ENCODE measurements at regions not wholly inside any gene's neighbourhood (a gene's known extent, or its start where the extent isn't known, plus 50 kb on each side); places are given as distances from the start of the nearest gene placed in this dataset.

DNA sequence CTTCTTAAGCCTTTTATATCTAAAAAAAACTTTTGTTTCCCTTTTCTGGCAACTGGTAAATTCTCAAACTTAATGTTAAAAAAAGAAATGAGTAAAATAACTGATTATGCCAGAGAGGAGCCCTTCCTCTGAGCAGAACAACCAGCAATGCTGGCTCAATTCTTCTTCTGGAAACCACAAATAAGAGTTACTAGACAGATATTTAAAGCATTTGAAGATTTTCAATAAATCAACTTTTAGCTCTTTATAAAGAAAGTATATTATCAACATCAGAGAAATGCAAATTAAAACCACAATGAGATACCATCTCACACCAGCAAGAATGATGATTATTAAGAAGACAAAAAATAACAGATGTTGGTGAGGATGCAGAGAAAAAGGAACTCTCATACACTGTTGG lies 61.1 kb upstream of the TCF21 start:
- Mint-ChIP-seq H3K27me3 (ENCODE audit: low read depth) (peaks cover 4% of the 10 kb centered on the region), H3K36me3 (ENCODE audit: low read depth) (no peaks in the 10 kb centered on the region), H3K4me1 (ENCODE audit: low read depth) (no peaks in the 10 kb centered on the region), H3K27ac (ENCODE audit: unreplicated experiment) (no peak overlapping the region), H3K9me3 (ENCODE audit: low read depth) (peaks cover 7% of the 10 kb centered on the region), H3K4me3 (ENCODE audit: unreplicated experiment) (no peak overlapping the region)
- no peak for DNase-seq (ENCODE audit: low spot score)
- TF ChIP-seq, protein P1, sequence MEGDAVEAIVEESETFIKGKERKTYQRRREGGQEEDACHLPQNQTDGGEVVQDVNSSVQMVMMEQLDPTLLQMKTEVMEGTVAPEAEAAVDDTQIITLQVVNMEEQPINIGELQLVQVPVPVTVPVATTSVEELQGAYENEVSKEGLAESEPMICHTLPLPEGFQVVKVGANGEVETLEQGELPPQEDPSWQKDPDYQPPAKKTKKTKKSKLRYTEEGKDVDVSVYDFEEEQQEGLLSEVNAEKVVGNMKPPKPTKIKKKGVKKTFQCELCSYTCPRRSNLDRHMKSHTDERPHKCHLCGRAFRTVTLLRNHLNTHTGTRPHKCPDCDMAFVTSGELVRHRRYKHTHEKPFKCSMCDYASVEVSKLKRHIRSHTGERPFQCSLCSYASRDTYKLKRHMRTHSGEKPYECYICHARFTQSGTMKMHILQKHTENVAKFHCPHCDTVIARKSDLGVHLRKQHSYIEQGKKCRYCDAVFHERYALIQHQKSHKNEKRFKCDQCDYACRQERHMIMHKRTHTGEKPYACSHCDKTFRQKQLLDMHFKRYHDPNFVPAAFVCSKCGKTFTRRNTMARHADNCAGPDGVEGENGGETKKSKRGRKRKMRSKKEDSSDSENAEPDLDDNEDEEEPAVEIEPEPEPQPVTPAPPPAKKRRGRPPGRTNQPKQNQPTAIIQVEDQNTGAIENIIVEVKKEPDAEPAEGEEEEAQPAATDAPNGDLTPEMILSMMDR (IDR thresholded peaks at IDR 0.05): no peak

DNA sequence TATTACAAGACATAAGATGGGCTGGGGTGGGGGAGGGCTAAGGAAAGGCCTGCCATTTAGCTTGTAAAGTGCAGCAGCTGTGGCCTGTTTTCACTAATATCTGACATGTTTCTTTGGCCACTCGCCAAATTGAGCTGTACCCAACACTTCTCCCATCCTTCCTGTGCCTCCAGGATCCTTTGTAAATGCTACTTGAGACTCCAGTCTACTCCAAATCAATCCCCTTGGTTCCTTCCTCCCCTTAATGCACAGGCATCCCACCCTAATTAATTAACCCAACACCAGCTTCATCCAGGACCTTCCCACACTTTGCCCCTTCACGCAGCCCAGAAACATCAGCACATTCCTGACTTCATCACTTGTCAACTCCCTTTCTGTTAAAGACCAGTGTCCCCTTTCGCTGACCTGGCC lies 55.0 kb upstream of the TCF21 start:
- H3K27me3 Mint-ChIP-seq (ENCODE audit: low read depth): peaks cover 11% of the 10 kb centered on the region
- no peaks in the 10 kb centered on the region for H3K9me3 Mint-ChIP-seq (ENCODE audit: low read depth)
- DNase-seq (ENCODE audit: low spot score): no peak
- H3K4me3 Mint-ChIP-seq (ENCODE audit: unreplicated experiment): no peak overlapping the region
- TF ChIP-seq, protein P1 (IDR thresholded peaks at IDR 0.05): no peak
- no peak overlapping the region for H3K27ac Mint-ChIP-seq (ENCODE audit: unreplicated experiment)
- H3K4me1 Mint-ChIP-seq (ENCODE audit: low read depth): peaks cover 13% of the 10 kb centered on the region
- H3K36me3 Mint-ChIP-seq (ENCODE audit: low read depth): no peaks in the 10 kb centered on the region

DNA sequence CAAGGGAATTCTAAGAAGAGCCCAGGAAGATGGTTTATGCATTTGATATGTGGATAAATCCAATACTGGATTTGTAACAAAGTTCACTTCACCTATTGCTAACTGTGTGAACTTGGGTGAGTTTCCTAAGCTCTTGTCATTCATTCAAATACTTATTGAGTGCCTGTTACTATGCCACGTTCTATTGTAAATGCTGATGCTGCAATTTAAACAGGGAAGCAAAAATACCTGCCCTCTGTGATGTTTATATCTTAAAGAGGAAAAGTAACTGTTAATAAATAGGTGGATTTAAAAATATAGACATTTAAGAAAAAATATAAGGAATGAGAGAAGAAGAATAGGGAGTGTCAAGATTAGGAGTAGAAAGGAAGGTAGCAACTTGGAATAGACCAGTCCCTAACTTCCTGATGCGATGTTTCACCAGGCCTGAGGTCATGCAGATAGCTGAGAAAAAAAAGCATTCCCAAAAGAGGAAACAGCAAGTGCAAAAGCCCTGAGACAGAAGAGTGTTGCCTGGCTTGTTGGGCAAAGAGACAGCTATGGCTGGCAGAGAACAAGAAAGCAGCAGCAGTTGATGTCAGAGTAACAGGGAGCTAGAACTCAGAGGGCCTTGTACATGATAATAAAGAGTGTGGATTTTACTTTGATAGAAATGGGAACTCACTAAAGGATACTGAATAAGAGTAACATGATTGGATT lies 54.3 kb upstream of the TCF21 start:
- H3K27me3 Mint-ChIP-seq (ENCODE audit: low read depth): peaks cover 16% of the 10 kb centered on the region
- H3K4me1 Mint-ChIP-seq (ENCODE audit: low read depth): peaks cover 13% of the 10 kb centered on the region
- H3K27ac Mint-ChIP-seq (ENCODE audit: unreplicated experiment): no peak overlapping the region

DNA sequence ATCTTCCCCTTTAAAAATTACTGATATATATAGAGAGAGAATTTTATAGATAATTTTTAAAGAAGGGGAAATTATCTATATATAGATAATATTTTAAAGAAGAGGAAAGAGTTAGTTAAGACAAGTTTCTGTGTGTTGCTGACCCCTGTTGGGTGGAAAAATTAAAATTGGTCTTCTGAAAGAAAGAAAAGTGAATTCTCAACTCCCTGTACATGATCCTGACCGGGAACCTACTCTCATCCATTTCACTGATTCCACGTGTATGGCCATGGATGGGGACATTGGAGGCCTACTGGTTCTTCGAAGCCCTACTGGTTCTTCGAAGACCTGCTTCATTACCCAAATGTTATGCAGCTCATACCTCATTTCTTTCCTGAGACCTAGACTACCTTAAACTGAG lies 53.0 kb upstream of the TCF21 start:
- H3K4me3 Mint-ChIP-seq (ENCODE audit: unreplicated experiment): no peak overlapping the region
- H3K36me3 Mint-ChIP-seq (ENCODE audit: low read depth): no peaks in the 10 kb centered on the region
- TF ChIP-seq, protein P1 (IDR thresholded peaks at IDR 0.05): peak; percentile 75
- H3K9me3 Mint-ChIP-seq (ENCODE audit: low read depth): no peaks in the 10 kb centered on the region
- peaks cover 13% of the 10 kb centered on the region for H3K4me1 Mint-ChIP-seq (ENCODE audit: low read depth)
- H3K27ac Mint-ChIP-seq (ENCODE audit: unreplicated experiment): no peak overlapping the region
- DNase-seq (ENCODE audit: low spot score): no peak
- peaks cover 20% of the 10 kb centered on the region for H3K27me3 Mint-ChIP-seq (ENCODE audit: low read depth)

More for the DNA sequence above, 54.3 kb upstream of the TCF21 start:
- H3K36me3 Mint-ChIP-seq (ENCODE audit: low read depth): no peaks in the 10 kb centered on the region
- DNase-seq (ENCODE audit: low spot score): no peak
- no peak overlapping the region for H3K4me3 Mint-ChIP-seq (ENCODE audit: unreplicated experiment)
- no peaks in the 10 kb centered on the region for H3K9me3 Mint-ChIP-seq (ENCODE audit: low read depth)
- TF ChIP-seq, protein P1 (IDR thresholded peaks at IDR 0.05): no peak

DNA sequence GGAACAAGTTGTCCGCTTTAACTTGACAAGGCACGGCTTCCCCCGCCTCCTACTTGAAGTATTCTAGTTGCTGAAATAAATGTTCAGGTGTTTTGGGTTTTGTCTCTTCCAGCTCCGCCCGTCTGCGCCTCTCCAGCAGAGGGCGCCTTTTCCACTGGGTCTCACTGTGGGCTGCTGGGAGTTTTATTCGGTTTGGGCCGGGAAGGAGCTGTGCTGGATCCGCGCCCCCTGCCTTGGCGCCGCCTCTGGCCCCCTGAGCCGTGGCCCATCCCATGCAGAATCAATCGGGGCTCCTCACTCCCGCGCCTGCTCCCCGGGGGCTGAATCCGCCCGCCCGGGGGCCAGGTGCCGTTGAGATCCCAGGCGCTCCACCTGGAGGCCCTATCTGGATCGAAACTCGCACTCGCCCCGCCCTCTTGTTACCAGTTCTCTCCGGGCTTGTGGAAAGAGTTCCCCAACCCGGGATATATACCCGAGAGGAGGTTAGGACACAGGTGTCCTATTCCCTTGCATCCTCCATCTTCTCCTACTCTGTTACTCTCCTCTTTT lies 51.0 kb upstream of the TCF21 start:
- H3K36me3 Mint-ChIP-seq (ENCODE audit: low read depth): no peaks in the 10 kb centered on the region
- H3K4me1 Mint-ChIP-seq (ENCODE audit: low read depth): peaks cover 21% of the 10 kb centered on the region
- no peaks in the 10 kb centered on the region for H3K9me3 Mint-ChIP-seq (ENCODE audit: low read depth)
- H3K27me3 Mint-ChIP-seq (ENCODE audit: low read depth): peaks cover 18% of the 10 kb centered on the region
- no peak overlapping the region for H3K27ac Mint-ChIP-seq (ENCODE audit: unreplicated experiment)
- peak overlapping the region; percentile 73 for H3K4me3 Mint-ChIP-seq (ENCODE audit: unreplicated experiment)
- TF ChIP-seq, protein P1 (IDR thresholded peaks at IDR 0.05): peak; percentile 91
- no peak for DNase-seq (ENCODE audit: low spot score)
